Right hindlimb (tissue), 1 donor: ENCODE measurements at regions not wholly inside any gene's neighbourhood (a gene's known extent, or its start where the extent isn't known, plus 50 kb on each side); places are given as distances from the start of the nearest gene placed in this dataset.

ENCODE experiments used
- DNase-seq: peaks from one replicate; pipeline ENCODE4 v3.0.0-alpha.2; 2018

GRCh38 chr3:3745693-3746092, 53.5 kb upstream of the LRRN1 start:
- no peak for DNase-seq

- DNase-seq: no peak
Observed at GRCh38 chr3:3744826-3745225, 54.4 kb upstream of the LRRN1 start.

GRCh38 chr3:3743754-3744153, 55.5 kb upstream of the LRRN1 start:
- DNase-seq: no peak

- DNase-seq: no peak
Observed at GRCh38 chr3:3740061-3740460, 59.2 kb upstream of the LRRN1 start.

- no peak for DNase-seq
Observed at GRCh38 chr3:3739330-3740060, 59.7 kb upstream of the LRRN1 start.

- no peak for DNase-seq
Observed at GRCh38 chr3:3737531-3737930, 61.7 kb upstream of the LRRN1 start.

- DNase-seq: no peak
Observed at GRCh38 chr3:3735919-3736318, 63.3 kb upstream of the LRRN1 start.

- no peak for DNase-seq
Observed at GRCh38 chr3:3734881-3735280, 64.3 kb upstream of the LRRN1 start.

GRCh38 chr3:3729261-3729660, 70.0 kb upstream of the LRRN1 start:
- DNase-seq: no peak

- no peak for DNase-seq
Observed at GRCh38 chr3:3726549-3726948, 72.7 kb upstream of the LRRN1 start.

- DNase-seq: no peak
Observed at GRCh38 chr3:3714572-3714971, 84.7 kb upstream of the LRRN1 start.

- no peak for DNase-seq
Observed at GRCh38 chr3:3712971-3713370, 86.3 kb upstream of the LRRN1 start.

GRCh38 chr3:3708769-3709115, 90.5 kb upstream of the LRRN1 start:
- no peak for DNase-seq

GRCh38 chr3:3707858-3708768, 91.1 kb upstream of the LRRN1 start:
- no peak for DNase-seq

GRCh38 chr3:3705090-3705775, 94.0 kb upstream of the LRRN1 start:
- peak; percentile 94 for DNase-seq

GRCh38 chr3:3701949-3702348, 97.3 kb upstream of the LRRN1 start:
- no peak for DNase-seq

- no peak for DNase-seq
Observed at GRCh38 chr3:3699816-3700633, 99.2 kb upstream of the LRRN1 start.

GRCh38 chr3:3699407-3699806, 99.8 kb upstream of the LRRN1 start:
- no peak for DNase-seq

- DNase-seq: no peak
Observed at GRCh38 chr3:3696345-3696744, 102.9 kb upstream of the LRRN1 start.

GRCh38 chr3:3693593-3693992, 105.6 kb upstream of the LRRN1 start:
- no peak for DNase-seq

GRCh38 chr3:3689601-3690375, 109.4 kb upstream of the LRRN1 start:
- DNase-seq: no peak
